Pons (tissue), 1 donor: ENCODE measurements at regions not wholly inside any gene's neighbourhood (a gene's known extent, or its start where the extent isn't known, plus 50 kb on each side); places are given as distances from the start of the nearest gene placed in this dataset.
A peak's percentile ranks its signal among the peaks of the same experiment; 100 is the strongest.
"Not testable (repeated sequence)": the region's sequence is repeated elsewhere in the genome, so short reads cannot be mapped to it uniquely, and the experiment has no call there.

Source experiments
- DNase-seq: peaks from one replicate; pipeline ENCODE4 v3.0.0-alpha.2; 2016; ENCODE audit warnings: low spot score

DNA sequence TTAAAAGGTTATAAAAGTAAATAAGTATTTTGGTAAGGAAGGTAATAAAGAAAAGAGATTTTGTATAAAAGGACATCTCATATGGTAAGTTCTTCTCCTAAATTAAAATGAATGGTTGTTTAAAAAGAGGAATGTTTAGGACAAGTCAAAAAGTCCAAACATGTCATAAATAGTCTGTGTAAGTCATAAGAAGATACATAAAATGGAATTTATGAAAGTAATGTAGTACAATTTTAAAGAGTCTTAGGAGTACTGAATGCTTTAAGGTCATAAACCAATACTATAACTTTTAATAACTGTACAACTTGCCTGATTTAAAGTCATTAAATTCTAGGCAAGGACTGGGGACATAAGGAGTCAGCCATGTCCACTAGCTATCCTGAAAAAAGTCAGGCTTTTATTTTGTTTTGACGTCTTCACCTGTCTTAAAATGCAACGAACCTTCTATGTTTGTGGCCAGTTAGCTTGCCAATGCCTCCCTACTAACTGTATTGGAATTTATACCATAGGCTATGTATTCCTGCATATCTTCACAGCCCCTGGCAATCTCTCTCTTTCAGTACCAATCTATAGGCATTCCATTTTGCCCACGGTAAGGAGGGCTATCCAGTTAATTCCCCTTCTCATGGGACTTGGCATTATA is 312.3 kb upstream of the LRRTM4 start:
- DNase-seq = no peak

DNA sequence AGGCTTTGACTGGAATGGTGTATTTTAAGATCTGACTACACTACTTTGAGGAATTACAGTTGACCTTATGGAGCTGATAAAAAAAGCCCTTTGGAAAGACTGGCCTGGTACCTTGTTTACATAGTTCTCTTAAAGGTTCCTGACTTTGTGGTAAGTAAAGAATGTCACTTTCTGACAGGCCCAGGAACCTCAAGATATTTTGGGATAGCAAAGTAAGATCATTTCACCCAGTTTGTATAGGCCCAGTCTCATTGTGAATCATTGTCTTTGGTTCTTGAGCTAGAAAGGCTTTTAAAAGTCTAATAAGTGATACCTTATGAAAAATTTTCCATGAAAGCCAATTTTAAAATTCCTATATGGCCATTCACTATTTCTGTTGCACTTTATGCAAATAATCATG is 316.3 kb upstream of the LRRTM4 start:
- no peak for DNase-seq

GRCh38 chr2:77839102-77839501 is 316.9 kb upstream of the LRRTM4 start:
- no peak for DNase-seq

DNA sequence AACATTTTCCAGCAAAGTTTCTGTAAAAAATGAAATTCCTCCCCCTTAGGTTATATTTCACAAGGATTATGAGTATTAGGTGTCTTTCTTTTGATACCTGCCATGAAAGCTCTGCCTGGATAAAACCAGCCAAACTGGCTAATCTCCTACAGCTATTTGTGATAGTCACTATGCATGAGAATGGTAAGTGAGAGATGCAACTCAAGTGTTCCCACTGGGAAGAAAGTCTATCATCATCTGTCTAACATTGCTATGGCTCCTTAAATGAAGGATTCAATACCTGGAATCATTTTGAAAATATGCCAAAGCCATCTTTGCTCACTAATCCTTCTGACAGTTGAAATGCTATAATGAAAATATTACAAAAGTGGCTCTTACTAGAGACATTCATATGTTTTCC is 339.9 kb upstream of the LRRTM4 start:
- DNase-seq = no peak

GRCh38 chr2:77864426-77864825 is 342.2 kb upstream of the LRRTM4 start:
- DNase-seq = no peak

GRCh38 chr2:77866661-77867060 is 344.5 kb upstream of the LRRTM4 start:
- no peak for DNase-seq

DNA sequence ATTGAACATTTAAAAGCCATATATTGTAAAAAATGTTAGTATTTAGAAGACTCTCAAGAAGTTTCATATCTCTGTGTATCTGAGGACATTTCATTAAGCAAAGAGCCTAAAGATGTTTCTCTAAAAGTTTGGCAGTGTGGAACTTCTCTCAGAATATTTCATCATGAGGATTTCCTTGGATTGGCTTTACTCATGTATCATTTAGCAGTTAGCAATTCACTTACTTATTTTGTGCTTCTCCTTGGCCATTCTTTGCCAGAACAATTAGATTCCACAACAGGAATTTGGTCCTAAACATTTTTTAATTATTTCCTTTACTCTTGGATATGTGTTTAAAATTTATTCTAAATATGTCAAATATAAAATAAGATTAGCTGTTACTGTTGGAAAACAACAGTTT is 345.0 kb upstream of the LRRTM4 start:
- DNase-seq = no peak

GRCh38 chr2:77873506-77873905 is 351.3 kb upstream of the LRRTM4 start:
- DNase-seq = no peak

- not testable (repeated sequence) for DNase-seq
These were observed 378.0 kb upstream of the LRRTM4 start for GRCh38 chr2:77900211-77900610.

DNA sequence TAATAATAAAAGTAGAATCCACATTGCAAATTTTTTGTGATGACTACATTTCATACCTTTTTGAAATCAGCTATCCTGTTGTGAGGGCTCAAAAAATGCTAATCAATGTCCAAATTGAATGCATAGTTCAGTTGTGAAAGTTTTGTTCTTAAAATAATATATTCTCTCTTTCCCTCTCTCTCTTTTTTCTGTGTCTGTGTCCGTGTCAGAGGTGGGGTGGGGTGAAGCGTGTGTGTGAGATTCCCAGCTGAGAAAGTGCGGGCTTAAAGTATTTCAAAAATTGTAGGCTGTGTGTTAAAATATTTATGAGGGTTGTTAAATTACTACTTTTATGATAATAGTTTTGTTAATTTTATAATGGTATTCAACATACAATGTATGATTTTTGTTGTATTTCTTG is 388.0 kb upstream of the LRRTM4 start:
- no peak for DNase-seq

DNA sequence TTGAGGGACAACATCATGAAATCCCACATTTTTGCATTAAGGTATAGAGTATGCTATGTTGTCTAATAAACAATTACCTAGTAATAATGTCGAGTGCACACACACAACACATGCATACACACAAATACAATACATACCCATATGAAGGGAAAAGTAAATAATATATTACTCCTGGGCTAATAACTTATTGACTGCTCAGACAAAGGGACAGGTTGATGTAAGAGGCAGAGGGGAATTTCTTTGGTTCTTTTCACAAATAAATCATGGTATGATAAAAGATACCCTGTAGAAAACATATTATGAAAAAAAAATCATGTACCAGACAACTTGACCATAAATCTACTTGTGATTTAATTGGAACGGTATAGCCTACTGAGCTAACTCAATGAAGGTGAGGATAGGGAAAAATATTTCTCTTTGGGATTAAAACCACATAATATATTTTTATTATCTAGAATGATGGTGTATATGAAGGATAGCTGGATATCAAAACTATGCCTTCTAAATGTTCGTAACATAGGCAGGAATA is 398.7 kb upstream of the LRRTM4 start:
- DNase-seq = no peak

DNA sequence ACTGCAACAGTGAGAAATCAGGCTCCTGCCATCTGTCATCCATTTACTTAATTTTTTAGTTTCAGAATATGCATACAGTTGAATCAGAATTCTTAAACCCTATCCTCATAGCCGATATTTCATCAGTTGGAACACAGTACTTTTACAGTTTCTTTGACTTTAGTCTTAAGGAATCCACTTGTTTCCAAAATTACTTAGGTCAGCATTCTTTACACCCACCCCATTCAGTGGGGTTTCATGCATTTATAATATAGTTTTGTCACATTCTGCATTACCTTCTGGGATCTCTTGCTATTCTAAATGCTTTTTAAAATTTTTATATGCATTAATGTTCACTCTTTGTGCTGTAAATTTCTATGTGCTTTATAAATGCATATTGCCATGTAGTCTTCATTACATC is 400.4 kb upstream of the LRRTM4 start:
- DNase-seq = no peak

- DNase-seq = no peak
These were observed 415.2 kb upstream of the LRRTM4 start for GRCh38 chr2:77937366-77937765.

DNA sequence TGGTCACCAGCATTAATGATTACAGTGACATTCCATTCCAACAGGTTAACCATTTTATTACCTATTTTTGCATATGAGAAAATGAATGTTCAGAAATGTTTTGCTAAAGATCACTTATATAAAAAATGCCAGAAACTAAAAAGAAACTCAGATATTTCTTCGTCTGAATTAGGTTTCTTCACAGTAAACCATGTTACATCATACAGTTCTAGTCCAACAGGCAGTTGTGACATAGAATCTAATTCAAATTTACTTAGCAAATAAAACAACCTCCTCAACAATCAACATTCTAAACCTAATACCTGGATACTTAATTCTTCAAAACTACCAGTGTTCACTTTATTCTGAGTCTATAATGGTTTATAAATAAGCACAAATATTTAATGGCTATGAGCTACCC is 416.3 kb upstream of the LRRTM4 start:
- DNase-seq = no peak

DNA sequence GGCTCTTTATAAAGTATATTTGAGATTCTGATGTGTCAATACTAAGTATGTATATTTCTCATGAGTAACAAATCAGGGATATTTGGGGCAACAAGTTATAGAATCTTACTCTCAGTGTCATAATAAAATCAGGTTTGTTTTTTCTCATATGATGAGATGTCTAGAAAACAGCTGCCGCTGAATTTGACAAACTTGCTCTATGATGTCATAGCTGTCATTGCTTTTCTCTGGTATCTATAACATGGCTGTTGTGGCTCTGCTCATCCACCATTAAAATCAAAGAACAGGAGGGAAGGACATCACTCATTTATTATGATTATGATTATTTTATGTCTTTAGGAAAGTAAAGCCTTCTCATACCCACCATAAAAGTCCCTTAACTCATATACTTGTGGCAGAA is 417.2 kb upstream of the LRRTM4 start:
- DNase-seq = no peak

GRCh38 chr2:77939801-77940200 is 417.6 kb upstream of the LRRTM4 start:
- no peak for DNase-seq

- DNase-seq = no peak
These were observed 432.8 kb upstream of the LRRTM4 start for GRCh38 chr2:77954931-77955330.

DNA sequence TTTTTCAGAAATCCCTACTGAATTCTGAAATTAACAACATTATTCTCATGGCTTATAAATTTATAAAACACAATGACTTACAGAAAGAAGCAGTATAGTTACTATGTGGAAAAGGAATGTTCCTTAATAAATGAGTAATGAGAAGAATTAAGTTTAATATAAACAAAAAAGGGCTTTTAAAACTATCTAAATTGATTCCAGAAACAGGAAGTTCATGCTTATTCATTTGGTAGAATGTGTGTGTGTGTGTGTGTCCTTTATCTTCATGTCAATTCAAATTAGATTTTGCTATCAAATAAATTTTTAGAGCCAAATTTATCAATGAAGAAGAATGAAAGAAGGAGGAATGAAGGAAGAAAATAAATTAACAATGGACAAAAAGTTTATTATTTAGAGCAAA is 440.8 kb upstream of the LRRTM4 start:
- no peak for DNase-seq

- no peak for DNase-seq
These were observed 455.4 kb upstream of the LRRTM4 start for GRCh38 chr2:77977471-77978063.

DNA sequence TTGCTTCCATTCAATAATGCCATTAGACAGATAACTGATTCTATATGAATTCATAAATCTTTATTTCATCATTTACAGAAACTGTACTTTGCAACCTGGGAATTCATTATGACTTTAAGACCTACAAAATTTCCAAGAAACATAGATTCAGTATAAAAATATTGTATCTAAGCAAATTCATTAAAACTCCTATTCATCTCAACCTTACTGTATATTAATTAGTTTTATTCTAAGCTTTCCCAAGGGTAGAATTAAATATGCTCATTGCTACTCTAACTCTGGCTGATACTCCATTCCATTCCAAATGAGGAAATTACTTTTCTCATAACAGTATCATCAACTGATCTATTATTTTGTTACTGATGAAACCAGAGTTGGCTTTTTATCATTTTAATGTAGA is 473.0 kb upstream of the LRRTM4 start:
- DNase-seq = no peak

GRCh38 chr2:77999376-77999775 is 477.2 kb upstream of the LRRTM4 start:
- DNase-seq = no peak

GRCh38 chr2:78009289-78009688 is 487.1 kb upstream of the LRRTM4 start:
- DNase-seq = no peak

- peak; percentile 89 for DNase-seq
These were observed 489.1 kb upstream of the LRRTM4 start for GRCh38 chr2:78011251-78011650.

- no peak for DNase-seq
These were observed 498.3 kb upstream of the LRRTM4 start for GRCh38 chr2:78020491-78020890.
